T-helper 2 cell treated with Interferon-gamma antibody and Interleukin-4, amounts not matched to agents 5 μg/mL and 100 μg/mL, for 36 hours (primary cell): ENCODE measurements at regions not wholly inside any gene's neighbourhood (a gene's known extent, or its start where the extent isn't known, plus 50 kb on each side); places are given as distances from the start of the nearest gene placed in this dataset.
"Not testable (repeated sequence)": the region's sequence is repeated elsewhere in the genome, so short reads cannot be mapped to it uniquely, and the experiment has no call there.

ENCODE experiments used
- DNase-seq: peaks from one replicate; pipeline ENCODE4 v3.0.0; 2021; ENCODE audit warnings: low spot score
- H3K27ac Mint-ChIP-seq: one replicate; pipeline ENCODE4 v1.8.0; 2021; ENCODE audit warnings: mild to moderate bottlenecking, mixed read lengths
- H3K27me3 Mint-ChIP-seq: one replicate; pipeline ENCODE4 v1.8.0; 2021; ENCODE audit warnings: low read depth, mixed read lengths
- H3K36me3 Mint-ChIP-seq: one replicate; pipeline ENCODE4 v1.8.0; 2021; ENCODE audit warnings: low read depth, mixed read lengths
- H3K4me1 Mint-ChIP-seq: one replicate; pipeline ENCODE4 v1.8.0; 2021; ENCODE audit warnings: low read depth, mixed read lengths
- H3K4me3 Mint-ChIP-seq: one replicate; pipeline ENCODE4 v1.8.0; 2022; ENCODE audit warnings: mild to moderate bottlenecking, moderate library complexity, mixed read lengths
- H3K9me3 Mint-ChIP-seq: one replicate; pipeline ENCODE4 v1.8.0; 2021; ENCODE audit warnings: mixed read lengths

DNA sequence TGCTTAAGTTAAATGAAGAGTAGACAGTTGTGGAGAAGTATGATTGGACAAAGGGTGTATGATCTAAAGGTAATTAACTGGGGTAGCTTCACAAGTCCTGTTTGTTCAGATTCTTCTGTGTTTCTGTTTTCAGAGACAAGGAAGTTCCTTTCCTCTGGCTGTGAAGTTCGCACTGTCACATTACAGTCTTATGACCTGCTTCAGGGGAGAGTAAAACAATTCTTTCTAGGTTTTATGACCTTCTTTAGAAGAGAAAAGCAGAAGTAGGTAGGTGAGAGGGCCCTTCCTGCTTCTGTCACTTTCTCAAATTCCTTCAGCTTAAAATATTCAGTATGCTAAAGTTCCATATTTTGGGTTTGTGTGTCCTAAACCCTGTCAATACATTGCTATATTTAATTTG, 211.9 kb downstream of the SOX3 start:
- Mint-ChIP-seq H3K27ac (no peak overlapping the region), H3K4me3 (no peak overlapping the region), H3K4me1 (no peaks in the 10 kb centered on the region), H3K36me3 (no peaks in the 10 kb centered on the region), H3K9me3 (no peaks in the 10 kb centered on the region), H3K27me3 (no peaks in the 10 kb centered on the region)
- DNase-seq = no peak

DNA sequence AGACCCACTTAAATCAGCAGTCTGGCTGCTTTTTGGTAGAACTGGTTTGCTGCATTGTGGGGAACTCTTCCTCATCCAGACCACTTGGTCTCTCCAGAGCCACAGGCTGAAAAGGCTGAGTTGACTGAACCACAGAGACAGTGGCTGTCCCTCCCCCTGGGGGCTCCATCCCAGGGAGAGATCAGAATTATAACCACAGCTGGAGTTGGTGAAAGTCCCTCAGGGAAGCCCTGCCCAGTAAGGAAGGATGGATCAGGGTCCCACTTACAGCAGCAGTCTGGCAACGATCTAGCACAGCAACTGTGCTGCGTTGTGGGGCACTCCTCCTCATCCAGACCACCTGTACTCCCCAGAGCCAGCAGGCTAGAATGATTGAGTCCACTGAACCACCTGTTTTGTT, 212.7 kb downstream of the SOX3 start:
- Mint-ChIP-seq H3K4me3 (no peak overlapping the region), H3K27me3 (no peaks in the 10 kb centered on the region), H3K36me3 (no peaks in the 10 kb centered on the region), H3K27ac (no peak overlapping the region), H3K9me3 (no peaks in the 10 kb centered on the region), H3K4me1 (no peaks in the 10 kb centered on the region)
- DNase-seq = no peak

DNA sequence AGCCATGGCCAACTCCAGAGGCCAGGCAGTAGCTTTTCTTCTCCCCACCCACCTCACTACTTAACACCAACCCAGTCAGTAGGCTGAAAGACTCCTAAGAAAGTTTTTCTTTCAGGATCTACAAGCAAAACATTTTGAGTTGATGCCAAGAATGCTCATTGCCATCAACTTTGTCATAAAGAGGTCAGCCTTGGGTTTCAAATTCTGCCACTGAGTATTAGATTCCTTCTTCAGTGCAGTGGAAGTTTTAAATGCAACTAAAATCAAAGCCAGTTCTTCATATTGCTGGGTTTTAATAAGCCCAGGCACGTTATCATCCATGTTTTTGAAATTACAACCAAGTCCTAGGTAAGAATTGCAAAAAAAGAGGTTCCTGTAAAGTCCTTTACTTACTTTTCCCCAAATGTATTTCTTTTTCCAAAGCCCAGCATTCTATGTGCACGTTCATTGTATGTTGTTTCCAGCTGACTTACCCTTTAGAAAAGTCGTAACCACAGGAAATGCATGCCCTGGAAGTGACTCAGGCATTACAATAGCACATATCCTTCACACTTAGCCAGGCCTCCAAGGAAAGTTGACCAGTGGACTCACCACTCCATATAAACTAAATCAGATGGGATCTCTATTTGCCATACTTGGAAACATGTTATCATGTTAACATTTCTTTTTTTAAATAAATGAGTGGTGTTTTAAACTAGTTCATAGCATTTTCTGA, 229.9 kb downstream of the SOX3 start:
- no peak for DNase-seq
- Mint-ChIP-seq H3K4me3 (no peak overlapping the region), H3K27me3 (no peaks in the 10 kb centered on the region), H3K36me3 (no peaks in the 10 kb centered on the region), H3K9me3 (peaks cover 1% of the 10 kb centered on the region), H3K4me1 (no peaks in the 10 kb centered on the region), H3K27ac (no peak overlapping the region)

DNA sequence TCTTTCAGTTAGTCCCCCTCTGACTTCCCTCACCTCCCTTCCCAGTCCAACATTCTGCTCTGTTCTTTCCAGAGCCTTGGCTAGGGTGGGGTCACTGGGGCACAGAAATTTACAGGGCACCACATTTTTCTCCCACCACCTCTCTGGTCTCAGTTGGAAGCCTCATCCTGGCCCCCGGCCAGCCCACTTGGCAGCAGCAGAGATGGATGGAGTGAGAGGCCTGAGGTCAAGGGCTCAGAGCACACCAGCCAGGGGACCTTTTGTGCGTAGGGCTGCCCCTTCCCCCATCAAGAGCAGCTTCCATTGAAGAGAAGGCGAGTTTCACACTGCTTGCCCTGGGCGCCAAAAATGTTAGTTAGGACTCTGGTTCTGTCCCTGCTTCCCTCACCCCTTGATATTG, 230.9 kb downstream of the SOX3 start:
- Mint-ChIP-seq H3K4me3 (no peak overlapping the region), H3K27ac (no peak overlapping the region), H3K4me1 (no peaks in the 10 kb centered on the region), H3K36me3 (no peaks in the 10 kb centered on the region), H3K27me3 (no peaks in the 10 kb centered on the region), H3K9me3 (peaks cover 4% of the 10 kb centered on the region)
- no peak for DNase-seq

DNA sequence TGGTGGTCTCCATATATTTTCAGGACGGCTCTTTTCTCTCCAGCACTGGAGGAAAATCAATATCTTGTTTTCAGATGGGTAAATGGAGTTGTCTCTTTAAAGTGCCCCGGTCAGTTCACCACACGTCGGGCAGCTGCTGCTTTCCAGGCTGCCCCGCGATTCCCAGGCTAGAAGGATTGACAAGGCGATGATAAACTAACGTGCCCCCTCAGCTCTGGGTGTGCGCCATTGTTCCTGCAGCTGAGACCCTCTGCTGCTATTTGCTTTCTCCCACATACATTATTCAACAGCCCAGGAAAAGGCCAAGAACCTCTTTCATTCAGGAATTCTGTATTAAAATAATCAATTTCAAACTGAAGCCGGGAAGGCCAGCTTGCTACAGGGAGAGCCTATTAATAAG, 254.5 kb downstream of the SOX3 start:
- Mint-ChIP-seq H3K9me3 (peaks cover 3% of the 10 kb centered on the region), H3K27me3 (no peaks in the 10 kb centered on the region), H3K4me1 (no peaks in the 10 kb centered on the region)

DNA sequence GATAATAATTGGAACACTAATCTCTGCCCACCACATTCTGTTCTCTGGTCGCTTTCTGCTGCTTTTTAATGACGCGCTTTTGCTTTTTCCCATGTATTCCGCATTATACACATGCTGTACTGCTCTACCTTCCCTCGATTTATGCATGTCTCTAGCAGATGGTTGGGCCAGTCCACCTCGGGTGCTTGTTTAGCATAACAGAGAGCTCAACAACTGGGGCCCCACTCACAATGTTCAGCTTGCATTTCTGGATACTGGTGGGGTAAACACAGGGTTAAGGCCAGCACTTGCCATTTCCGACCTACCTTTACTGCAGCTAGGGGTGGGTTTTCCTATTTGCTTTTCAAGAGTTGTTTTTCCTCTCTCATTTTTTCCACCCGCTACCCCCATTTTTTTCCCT, 255.8 kb downstream of the SOX3 start:
- Mint-ChIP-seq H3K36me3 (no peaks in the 10 kb centered on the region), H3K4me1 (no peaks in the 10 kb centered on the region), H3K27me3 (no peaks in the 10 kb centered on the region), H3K4me3 (no peak overlapping the region), H3K27ac (no peak overlapping the region), H3K9me3 (no peaks in the 10 kb centered on the region)
- DNase-seq = no peak

More for the DNA sequence above, 254.5 kb downstream of the SOX3 start:
- no peaks in the 10 kb centered on the region for H3K36me3 Mint-ChIP-seq
- no peak overlapping the region for H3K4me3 Mint-ChIP-seq
- no peak overlapping the region for H3K27ac Mint-ChIP-seq
- DNase-seq = no peak

DNA sequence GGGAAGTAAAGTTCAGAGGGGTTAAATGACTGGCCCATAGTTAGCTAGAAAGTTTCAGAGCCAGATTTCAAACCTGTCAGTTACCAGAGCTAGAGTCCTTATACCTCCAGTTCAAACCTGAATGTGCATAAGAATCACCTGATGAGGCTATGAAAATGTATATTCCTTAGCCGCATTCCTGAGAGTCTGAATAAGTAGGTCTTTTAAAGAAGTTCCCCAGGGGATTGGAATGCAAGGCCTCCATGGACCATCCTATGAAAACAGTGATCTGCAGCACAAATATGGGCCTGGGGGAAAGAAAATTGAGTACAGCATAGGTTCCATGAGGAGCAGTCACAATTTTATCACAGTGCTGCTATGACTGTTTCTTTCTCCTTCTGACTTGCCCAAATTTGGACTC, 263.9 kb upstream of the CXorf66 start:
- Mint-ChIP-seq H3K4me1 (no peaks in the 10 kb centered on the region), H3K27ac (no peak overlapping the region)

DNA sequence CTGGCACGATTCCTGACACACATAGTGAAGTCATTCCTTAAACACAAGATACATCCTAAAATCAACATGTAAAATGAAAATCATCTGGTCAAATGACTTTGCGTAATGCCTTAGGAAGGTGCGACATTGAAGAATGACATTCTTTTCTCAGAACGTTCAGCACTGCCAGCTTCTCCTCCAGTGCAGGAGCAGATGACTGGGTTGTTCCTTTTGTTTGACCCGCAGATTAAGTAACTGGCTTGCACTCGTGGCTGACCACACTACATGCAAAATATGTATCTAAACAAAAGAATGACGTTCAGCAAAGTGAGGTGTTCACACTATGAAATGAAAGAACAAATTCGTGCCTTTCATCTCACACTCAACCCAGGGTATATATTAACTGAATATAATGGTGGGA, 260.7 kb upstream of the CXorf66 start:
- not testable (repeated sequence) for H3K27me3 Mint-ChIP-seq, H3K9me3 Mint-ChIP-seq, H3K27ac Mint-ChIP-seq, H3K36me3 Mint-ChIP-seq, H3K4me1 Mint-ChIP-seq, DNase-seq, H3K4me3 Mint-ChIP-seq

More for the DNA sequence above, 263.9 kb upstream of the CXorf66 start:
- H3K4me3 Mint-ChIP-seq = no peak overlapping the region
- DNase-seq = no peak
- H3K9me3 Mint-ChIP-seq = peaks cover 5% of the 10 kb centered on the region
- no peaks in the 10 kb centered on the region for H3K27me3 Mint-ChIP-seq
- no peaks in the 10 kb centered on the region for H3K36me3 Mint-ChIP-seq

DNA sequence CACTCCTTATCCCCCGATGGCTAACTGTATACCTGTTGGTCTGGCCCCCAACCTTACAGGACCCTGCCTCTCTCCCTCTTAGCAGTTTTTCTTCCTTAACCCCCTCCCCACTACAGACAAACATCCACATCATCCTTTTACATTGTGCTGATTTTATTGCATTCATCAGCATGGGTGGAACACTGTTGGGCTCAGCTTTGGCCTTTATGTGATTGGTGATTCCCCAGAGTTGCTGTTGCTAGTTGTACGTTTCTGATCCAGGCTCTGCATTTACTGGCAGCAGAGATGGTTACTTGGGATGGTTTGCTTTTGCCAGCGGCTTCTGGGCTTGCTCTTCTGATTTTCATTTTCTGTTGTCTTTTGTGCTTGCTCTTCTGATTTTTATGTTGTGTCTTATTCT, 250.6 kb upstream of the CXorf66 start:
- not testable (repeated sequence) for H3K4me1 Mint-ChIP-seq, H3K36me3 Mint-ChIP-seq, H3K27me3 Mint-ChIP-seq, H3K4me3 Mint-ChIP-seq, DNase-seq, H3K27ac Mint-ChIP-seq, H3K9me3 Mint-ChIP-seq

DNA sequence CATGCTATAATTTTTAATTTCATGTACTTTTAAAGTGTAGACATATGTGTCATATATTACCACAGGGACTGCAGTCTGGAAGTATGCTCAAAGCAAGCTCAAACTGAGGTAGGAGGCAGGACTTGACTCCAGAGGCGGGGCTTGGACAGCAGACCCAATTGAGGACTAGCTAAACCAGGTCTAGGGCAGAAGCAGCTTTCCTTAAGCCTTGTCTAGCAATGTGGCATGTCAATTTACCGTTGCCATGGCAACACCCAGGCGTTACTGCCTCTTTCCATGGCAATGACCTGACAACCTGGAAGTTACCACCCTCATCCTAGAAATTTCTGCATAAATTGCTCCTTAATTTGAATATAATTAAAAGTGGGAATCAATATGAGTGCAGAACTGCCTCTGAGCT, 249.2 kb upstream of the CXorf66 start:
- H3K4me3 Mint-ChIP-seq, H3K27ac Mint-ChIP-seq, H3K4me1 Mint-ChIP-seq, H3K36me3 Mint-ChIP-seq, H3K27me3 Mint-ChIP-seq, DNase-seq, H3K9me3 Mint-ChIP-seq: not testable (repeated sequence)

DNA sequence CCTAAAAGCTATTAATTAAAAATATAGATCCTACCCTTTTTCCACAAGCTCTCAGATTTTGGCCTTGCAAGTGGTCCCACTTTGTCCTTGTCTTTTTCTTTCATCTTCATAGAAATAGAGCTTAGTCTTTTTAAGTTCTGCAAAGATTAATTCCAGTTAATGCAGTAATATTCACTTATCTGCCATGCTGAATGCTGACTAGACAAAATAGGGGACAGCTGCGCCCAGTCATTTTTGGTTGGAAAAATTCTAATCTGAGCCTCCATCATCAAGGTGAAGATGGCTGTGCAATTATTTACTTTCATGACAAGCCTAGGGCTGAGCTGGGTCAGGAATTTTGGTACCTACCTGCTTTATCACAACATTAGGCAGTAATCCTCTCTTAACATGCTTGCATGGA, 241.3 kb upstream of the CXorf66 start:
- Mint-ChIP-seq H3K4me3 (no peak overlapping the region), H3K4me1 (no peaks in the 10 kb centered on the region), H3K27me3 (no peaks in the 10 kb centered on the region), H3K9me3 (no peaks in the 10 kb centered on the region), H3K27ac (no peak overlapping the region), H3K36me3 (no peaks in the 10 kb centered on the region)
- DNase-seq = no peak

DNA sequence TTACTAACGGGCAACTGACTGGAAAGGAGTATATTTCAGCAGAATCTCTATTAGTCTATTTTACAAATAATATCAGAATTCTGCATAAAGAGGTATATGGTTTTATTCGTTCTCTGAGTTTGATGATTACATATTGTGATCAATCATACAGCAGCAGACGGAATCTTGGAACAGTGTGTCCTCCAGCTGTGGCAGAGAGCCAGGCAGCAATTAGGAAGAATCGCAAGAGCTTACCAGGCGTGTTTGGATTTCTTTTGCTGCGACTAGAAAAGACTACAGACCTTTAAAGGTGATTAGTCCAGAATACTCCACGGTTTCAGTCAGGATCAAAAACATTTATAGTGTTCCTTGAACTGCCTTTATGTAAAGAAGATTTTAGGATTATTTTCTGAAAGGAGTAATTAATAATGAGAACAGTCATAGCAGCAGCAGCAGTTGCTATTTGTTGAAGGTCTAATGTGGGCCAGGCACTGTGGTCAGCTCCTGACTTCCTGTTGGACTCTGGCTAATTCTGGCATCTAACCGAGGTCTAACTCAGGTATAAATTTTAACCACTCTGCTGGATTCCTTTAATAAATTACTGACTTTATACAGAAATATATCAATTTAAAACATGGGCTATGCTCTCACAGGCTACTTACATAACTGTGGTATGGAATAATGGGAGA, 225.3 kb upstream of the CXorf66 start:
- Mint-ChIP-seq H3K36me3 (no peaks in the 10 kb centered on the region), H3K27me3 (no peaks in the 10 kb centered on the region), H3K4me1 (no peaks in the 10 kb centered on the region), H3K27ac (no peak overlapping the region), H3K9me3 (no peaks in the 10 kb centered on the region), H3K4me3 (no peak overlapping the region)
- DNase-seq = no peak

DNA sequence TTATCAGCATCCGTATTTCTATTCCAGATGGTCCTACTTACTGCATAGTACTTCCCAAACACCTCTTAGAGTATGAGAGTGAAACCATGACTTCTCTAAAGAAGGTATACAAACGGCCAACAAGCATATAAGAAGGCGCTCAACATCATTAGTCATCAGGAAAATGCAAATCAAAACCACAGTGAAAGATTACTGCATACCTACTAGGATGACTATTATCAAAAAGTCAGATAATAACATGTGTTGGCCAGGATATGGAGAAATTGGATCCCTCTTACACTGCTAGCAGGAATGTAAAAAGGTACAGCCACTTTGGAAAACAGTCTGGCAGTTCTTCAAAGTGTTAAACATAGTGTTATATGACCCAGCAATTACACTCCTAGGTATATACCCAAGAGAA, 215.3 kb upstream of the CXorf66 start:
- no peaks in the 10 kb centered on the region for H3K27me3 Mint-ChIP-seq
- no peaks in the 10 kb centered on the region for H3K4me1 Mint-ChIP-seq
- DNase-seq = no peak
- no peaks in the 10 kb centered on the region for H3K36me3 Mint-ChIP-seq
- H3K27ac Mint-ChIP-seq = no peak overlapping the region
- H3K9me3 Mint-ChIP-seq = no peaks in the 10 kb centered on the region
- no peak overlapping the region for H3K4me3 Mint-ChIP-seq

DNA sequence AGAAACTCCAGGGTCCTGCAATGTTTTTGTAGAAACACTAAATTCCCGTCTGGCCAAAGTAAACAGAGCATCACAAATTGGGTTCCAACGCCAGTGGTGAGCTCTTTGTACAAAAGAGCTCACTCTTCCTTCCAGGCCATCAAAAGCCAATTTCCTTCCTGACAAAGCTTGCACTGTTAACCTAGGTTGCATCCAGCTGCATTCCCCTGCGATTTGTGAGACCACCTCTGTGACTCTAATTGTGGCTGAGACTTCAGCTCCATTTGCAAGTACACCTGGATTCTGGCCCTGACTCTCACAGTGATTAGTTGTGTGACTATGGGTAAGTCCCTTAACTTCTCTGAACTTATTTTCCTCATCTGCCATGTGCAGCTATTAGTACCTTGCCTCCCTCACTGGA, 212.5 kb upstream of the CXorf66 start:
- DNase-seq = no peak
- Mint-ChIP-seq H3K36me3 (no peaks in the 10 kb centered on the region), H3K27me3 (no peaks in the 10 kb centered on the region), H3K27ac (no peak overlapping the region), H3K4me1 (no peaks in the 10 kb centered on the region), H3K4me3 (no peak overlapping the region), H3K9me3 (no peaks in the 10 kb centered on the region)

DNA sequence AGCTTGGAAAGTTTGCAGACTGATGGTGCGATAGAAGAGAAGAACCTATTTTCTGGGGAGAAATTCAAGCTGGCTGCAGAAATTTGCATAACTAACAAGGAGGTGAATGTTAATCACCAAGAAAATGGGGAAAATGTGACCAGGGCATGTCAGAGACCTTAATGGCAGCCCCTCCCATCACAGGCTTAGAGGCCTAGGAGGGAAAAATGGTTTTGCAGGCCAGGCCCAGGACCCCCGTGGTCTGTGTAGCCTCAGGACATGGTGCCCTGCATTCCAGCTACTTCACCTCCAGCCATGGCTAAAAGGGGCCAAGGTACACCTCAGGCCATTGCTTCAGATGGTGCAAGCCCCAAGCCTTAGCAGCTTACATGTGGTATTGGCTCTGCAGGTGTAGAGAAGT, 207.1 kb upstream of the CXorf66 start:
- Mint-ChIP-seq H3K36me3 (no peaks in the 10 kb centered on the region), H3K9me3 (no peaks in the 10 kb centered on the region), H3K27me3 (no peaks in the 10 kb centered on the region), H3K4me3 (no peak overlapping the region), H3K27ac (no peak overlapping the region), H3K4me1 (no peaks in the 10 kb centered on the region)
- no peak for DNase-seq
